H1 (cell line): ENCODE measurements at regions not wholly inside any gene's neighbourhood (a gene's known extent, or its start where the extent isn't known, plus 50 kb on each side); places are given as distances from the start of the nearest gene placed in this dataset.

Source experiments
- CTCF ChIA-PET: fragments of 300-600 bp; sonication (Branson Sonifier 250); formaldehyde crosslinking; loops from one replicate; lab custom pipeline; 2021; ENCODE audit not compliant: partially characterized antibody; lab: Charles Lee
- POLR2A ChIA-PET: fragments of 300-600 bp; sonication (Branson Sonifier 250); formaldehyde crosslinking; loops from one replicate; lab custom pipeline; 2021; ENCODE audit warnings: inconsistent platforms; ENCODE audit not compliant: partially characterized antibody; lab: Charles Lee
- DNase-seq, 2 experiments: peaks; one replicate each; pipeline versions ENCODE4 v3.0.0 to v3.0.0-alpha.2; 2010 to 2022; ENCODE audit warnings: low spot score in 2 of 2, low read depth in 1 of 2, mixed read lengths in 1 of 2
- FAIRE-seq: peaks from 2 replicates; lab custom pipeline; 2011; peaks lifted over from hg19 to GRCh38; lab: Jason Lieb, UNC
- H2AFZ ChIP-seq: 2 replicates; pipeline ENCODE4 v1.8.1; 2012; ENCODE audit warnings: low read length, inconsistent platforms
- H2AK5ac ChIP-seq: 2 replicates; pipeline ENCODE4 v1.6.1; 2013; ENCODE audit warnings: low read depth, low read length
- H2BK120ac ChIP-seq: replicated peaks from 2 replicates; pipeline ENCODE3; 2013; ENCODE audit warnings: low read depth, low read length, inconsistent platforms
- H2BK12ac ChIP-seq: 2 replicates; pipeline ENCODE4 v1.6.1; 2013; ENCODE audit warnings: low read depth, low read length
- H2BK15ac ChIP-seq: 2 replicates; pipeline ENCODE4 v1.6.1; 2013; ENCODE audit warnings: low read length
- H2BK20ac ChIP-seq: 2 replicates; pipeline ENCODE4 v1.6.1; 2013; ENCODE audit warnings: low read length
- H2BK5ac ChIP-seq: 2 replicates; pipeline ENCODE4 v1.6.1; 2013; ENCODE audit warnings: low read depth, low read length
- H3K14ac ChIP-seq: 2 replicates; pipeline ENCODE4 v1.6.1; 2013; ENCODE audit warnings: inconsistent platforms; ENCODE audit not compliant: insufficient read length
- H3K18ac ChIP-seq: 2 replicates; pipeline ENCODE4 v1.6.1; 2013; ENCODE audit warnings: low read length; ENCODE audit errors: extremely low read depth
- H3K23ac ChIP-seq: 2 replicates; pipeline ENCODE4 v1.6.1; 2013; ENCODE audit warnings: inconsistent platforms; ENCODE audit not compliant: insufficient read length
- H3K23me2 ChIP-seq: 2 replicates; pipeline ENCODE4 v1.6.1; 2013; ENCODE audit warnings: low read depth, low read length
- H3K27ac ChIP-seq: 2 replicates; pipeline ENCODE4 v1.6.1; 2011; ENCODE audit warnings: low read depth, low read length, inconsistent platforms
- H3K27me3 ChIP-seq, 4 experiments: replicated peaks in 1 of 4; 1 replicate in 1 of 4; 2 replicates in 3 of 4; pipeline versions ENCODE4 v1.6.1 to v1.8.1; 2011 to 2013; ENCODE audit warnings: low read length in 3 of 4, mild to moderate bottlenecking in 3 of 4, inconsistent platforms in 2 of 4, mixed read lengths in 2 of 4, moderate library complexity in 1 of 4; ENCODE audit not compliant: control insufficient read depth in 3 of 4, insufficient read depth in 3 of 4; ENCODE audit errors: extremely low read depth in 1 of 4
- H3K36me3 ChIP-seq, 4 experiments: 2 replicates each; pipeline versions ENCODE4 v1.6.1 to v1.8.1; 2011 to 2013; ENCODE audit warnings: mild to moderate bottlenecking in 4 of 4, low read length in 3 of 4, moderate library complexity in 2 of 4, control low read depth in 1 of 4, inconsistent platforms in 1 of 4; ENCODE audit not compliant: insufficient read depth in 4 of 4, control insufficient read depth in 2 of 4
- H3K4ac ChIP-seq: replicated peaks from 2 replicates; pipeline ENCODE3; 2013; ENCODE audit warnings: low read length, low read depth, mixed read lengths, inconsistent platforms; ENCODE audit not compliant: insufficient read length
- H3K4me1 ChIP-seq, 4 experiments: replicated peaks in 1 of 4; 1 replicate in 1 of 4; 2 replicates in 3 of 4; pipeline versions ENCODE4 v1.6.1 to v1.8.1; 2011 to 2013; ENCODE audit warnings: low read length in 3 of 4, inconsistent platforms in 2 of 4, mixed read lengths in 1 of 4; ENCODE audit not compliant: insufficient read depth in 4 of 4, control insufficient read depth in 3 of 4
- H3K4me2 ChIP-seq, 2 experiments: 2 replicates each; pipeline versions ENCODE4 v1.6.1 to v1.8.1; 2011 to 2013; ENCODE audit warnings: low read depth in 2 of 2, low read length in 2 of 2, control low read depth in 1 of 2, inconsistent platforms in 1 of 2, mild to moderate bottlenecking in 1 of 2; ENCODE audit not compliant: insufficient read depth in 1 of 2
- H3K4me3 ChIP-seq, 4 experiments: fragments of 200-600, 300-600 bp in 1 of 4; sonication (generic), shearing (Covaris generic), sonication (Bioruptor Twin) in 1 of 4; 2 replicates each; pipeline versions ENCODE4 v1.5.1 to v1.8.1; 2011 to 2016; ENCODE audit warnings: low read length in 4 of 4, low read depth in 3 of 4, control low read depth in 2 of 4, inconsistent platforms in 2 of 4, mild to moderate bottlenecking in 2 of 4, mixed read lengths in 1 of 4, moderate library complexity in 1 of 4; ENCODE audit not compliant: insufficient read depth in 2 of 4; ENCODE audit errors: extremely low read depth in 1 of 4
- H3K56ac ChIP-seq: replicated peaks from 2 replicates; pipeline ENCODE3; 2013; ENCODE audit warnings: low read depth, mild to moderate bottlenecking, mixed read lengths, low read length, inconsistent platforms; ENCODE audit not compliant: insufficient read length
- H3K79me1 ChIP-seq: 2 replicates; pipeline ENCODE4 v1.6.1; 2013; ENCODE audit warnings: low read depth, low read length, control low read depth
- H3K79me2 ChIP-seq, 2 experiments: 2 replicates each; pipeline versions ENCODE4 v1.6.1 to v1.8.1; 2012 to 2013; ENCODE audit warnings: low read length in 2 of 2, mild to moderate bottlenecking in 2 of 2, inconsistent platforms in 1 of 2; ENCODE audit not compliant: insufficient read depth in 2 of 2, control insufficient read depth in 1 of 2
- H3K9ac ChIP-seq, 4 experiments: replicated peaks in 1 of 4; 1 replicate in 1 of 4; 2 replicates in 3 of 4; pipeline versions ENCODE4 v1.6.1 to v1.8.1; 2011 to 2013; ENCODE audit warnings: low read depth in 3 of 4, low read length in 3 of 4, control low read depth in 2 of 4, mild to moderate bottlenecking in 2 of 4, moderate library complexity in 2 of 4, inconsistent platforms in 1 of 4; ENCODE audit errors: extremely low read depth in 1 of 4
- H3K9me3 ChIP-seq, 2 experiments: 2 replicates each; pipeline versions ENCODE4 v1.6.1 to v1.8.1; 2012 to 2013; ENCODE audit warnings: mild to moderate bottlenecking in 2 of 2, moderate library complexity in 2 of 2, control low read depth in 1 of 2, inconsistent platforms in 1 of 2, low read depth in 1 of 2, low read length in 1 of 2, mixed read lengths in 1 of 2; ENCODE audit not compliant: insufficient read depth in 2 of 2
- H4K20me1 ChIP-seq, 2 experiments: replicated peaks in 1 of 2; 2 replicates each; pipeline versions ENCODE3 to v1.8.1; 2011 to 2013; ENCODE audit warnings: inconsistent platforms in 2 of 2, low read length in 2 of 2, mild to moderate bottlenecking in 1 of 2; ENCODE audit not compliant: insufficient read depth in 2 of 2, control insufficient read depth in 1 of 2
- H4K5ac ChIP-seq: 2 replicates; pipeline ENCODE4 v1.6.1; 2013; ENCODE audit warnings: low read length, low read depth, mixed read lengths, inconsistent platforms; ENCODE audit not compliant: insufficient read length
- H4K8ac ChIP-seq: 2 replicates; pipeline ENCODE4 v1.8.0; 2013; ENCODE audit warnings: mild to moderate bottlenecking, moderate library complexity, low read length, inconsistent platforms; ENCODE audit not compliant: insufficient read depth; ENCODE audit errors: extremely low read depth
- H4K91ac ChIP-seq: replicated peaks from 2 replicates; pipeline ENCODE3; 2013; ENCODE audit warnings: low read length, mixed read lengths, inconsistent platforms; ENCODE audit not compliant: insufficient read length
- HDAC2 ChIP-seq, 2 experiments: fragments of 300-600 bp in 1 of 2; sonication (generic) in 1 of 2; IDR thresholded peaks; 2 replicates each; pipeline ENCODE4 v1.6.1; 2011 to 2012; ENCODE audit warnings: low read depth in 2 of 2, low read length in 2 of 2, mild to moderate bottlenecking in 2 of 2, moderate library complexity in 2 of 2, borderline replicate concordance in 1 of 2, inconsistent platforms in 1 of 2
- WGBS, 2 experiments: shearing (Covaris generic) in 1 of 2; methylation state at CpG; one replicate each; pipeline versions ENCODE4 v1.1.6 to v1.1.7; 2013 to 2015; ENCODE audit warnings: low lambda C conversion rate in 2 of 2, mixed read lengths in 2 of 2, inconsistent platforms in 1 of 2, low coverage in 1 of 2, missing lambda C conversion rate in 1 of 2; ENCODE audit not compliant: insufficient replicate concordance in 2 of 2, insufficient coverage in 1 of 2, insufficient read length in 1 of 2; ENCODE audit errors: extremely low coverage in 1 of 2, missing lambda C conversion rate in 1 of 2; 5-methylcytosine and 5-hydroxymethylcytosine counted together

GRCh38 chr14:85959063-85959462 is 429.1 kb downstream of the FLRT2 start:
- ChIA-PET POLR2A (no interaction called here), CTCF (interaction anchor here (1.0 kb wide), 1 partner anchor 149 kb away, joined by 5 read pairs; no protein-coding TSS in a partner anchor)
- H2AK5ac ChIP-seq: no peak overlapping the region
- no peak for DNase-seq
- H2BK20ac ChIP-seq: no peak overlapping the region
- no peaks in the 10 kb centered on the region for H3K23me2 ChIP-seq
- H4K91ac ChIP-seq: no peak overlapping the region
- no peak overlapping the region for H3K27ac ChIP-seq
- no peak overlapping the region for H2BK12ac ChIP-seq
- no peak for FAIRE-seq
- H2BK5ac ChIP-seq: no peak overlapping the region
- no peaks in the 10 kb centered on the region for H3K36me3 ChIP-seq
- no peaks in the 10 kb centered on the region for H4K20me1 ChIP-seq
- no peak overlapping the region for H3K56ac ChIP-seq
- no peaks in the 10 kb centered on the region for H3K9me3 ChIP-seq
- no peak overlapping the region for H3K4me3 ChIP-seq
- no peaks in the 10 kb centered on the region for H3K79me2 ChIP-seq
- no peak overlapping the region for H3K4me2 ChIP-seq
- no peak overlapping the region for H3K9ac ChIP-seq
- no peaks in the 10 kb centered on the region for H3K27me3 ChIP-seq
- no peak overlapping the region for H2BK120ac ChIP-seq
- no peak overlapping the region for H3K18ac ChIP-seq
- no peak overlapping the region for H4K8ac ChIP-seq
- no peak overlapping the region for H2BK15ac ChIP-seq
- no peak overlapping the region for H2AFZ ChIP-seq
- H4K5ac ChIP-seq: no peak overlapping the region
- no peaks in the 10 kb centered on the region for H3K4me1 ChIP-seq
- 91% methylated on average over 3 of the region's 3 CpGs; no CpG with 5 or more reads in 1 of the 2 experiments for WGBS, 2 experiments
- H3K79me1 ChIP-seq: no peaks in the 10 kb centered on the region
- no peak overlapping the region for H3K23ac ChIP-seq
- TF ChIP-seq HDAC2 (IDR thresholded peaks at IDR 0.05; ENCODE audit: borderline replicate concordance in 1 of 2, low read depth in 2 of 2, low read length in 2 of 2): no peak
- H3K4ac ChIP-seq: no peak overlapping the region
- no peak overlapping the region for H3K14ac ChIP-seq
